ENCODE measurements at regions not wholly inside any gene's neighbourhood (a gene's known extent, or its start where the extent isn't known, plus 50 kb on each side); places are given as distances from the start of the nearest gene placed in this dataset.

- DNase-seq: no peak
Measured at GRCh38 chr1:229938551-229938950, 128.5 kb upstream of the GALNT2 start.

- DNase-seq: peak; percentile 65
Measured at GRCh38 chr1:229940684-229941083, 126.4 kb upstream of the GALNT2 start.

GRCh38 chr1:229941160-229941559 lies 125.9 kb upstream of the GALNT2 start:
- DNase-seq: no peak

- DNase-seq: no peak
Measured at GRCh38 chr1:229941831-229942230, 125.2 kb upstream of the GALNT2 start.

- no peak for DNase-seq
Measured at GRCh38 chr1:229942501-229942900, 124.5 kb upstream of the GALNT2 start.

- no peak for DNase-seq
Measured at GRCh38 chr1:229943148-229943714, 123.8 kb upstream of the GALNT2 start.

- no peak for DNase-seq
Measured at GRCh38 chr1:229943988-229944743, 122.9 kb upstream of the GALNT2 start.

GRCh38 chr1:229945795-229946194 lies 121.2 kb upstream of the GALNT2 start:
- DNase-seq: no peak

- peak; percentile 1 for DNase-seq
Measured at GRCh38 chr1:229947968-229948367, 119.1 kb upstream of the GALNT2 start.

GRCh38 chr1:229948438-229948837 lies 118.6 kb upstream of the GALNT2 start:
- no peak for DNase-seq

- DNase-seq: no peak
Measured at GRCh38 chr1:229949500-229949899, 117.5 kb upstream of the GALNT2 start.

- DNase-seq: no peak
Measured at GRCh38 chr1:229950020-229950419, 117.0 kb upstream of the GALNT2 start.

- no peak for DNase-seq
Measured at GRCh38 chr1:229950908-229951307, 116.1 kb upstream of the GALNT2 start.

- DNase-seq: no peak
Measured at GRCh38 chr1:229951856-229952534, 115.0 kb upstream of the GALNT2 start.

- no peak for DNase-seq
Measured at GRCh38 chr1:229952670-229953520, 114.1 kb upstream of the GALNT2 start.

GRCh38 chr1:229953736-229954326 lies 113.2 kb upstream of the GALNT2 start:
- DNase-seq: no peak

GRCh38 chr1:229964281-229964680 lies 102.8 kb upstream of the GALNT2 start:
- DNase-seq: no peak

GRCh38 chr1:229970714-229971113 lies 96.3 kb upstream of the GALNT2 start:
- no peak for DNase-seq

- DNase-seq: no peak
Measured at GRCh38 chr1:229971141-229971540, 95.9 kb upstream of the GALNT2 start.

GRCh38 chr1:229972600-229973296 lies 94.3 kb upstream of the GALNT2 start:
- DNase-seq: no peak

GRCh38 chr1:229973297-229973612 lies 93.8 kb upstream of the GALNT2 start:
- no peak for DNase-seq

- no peak for DNase-seq
Measured at GRCh38 chr1:229975047-229975446, 92.0 kb upstream of the GALNT2 start.

Measured in NCI-H226 (cell line).